ACHN (cell line): ENCODE measurements at regions not wholly inside any gene's neighbourhood (a gene's known extent, or its start where the extent isn't known, plus 50 kb on each side); places are given as distances from the start of the nearest gene placed in this dataset.

ENCODE experiments used
- DNase-seq: peaks from one replicate; pipeline ENCODE4 v3.0.0-alpha.2; 2015
- in situ Hi-C: cut with HindIII; loops from 2 replicates; pipeline ENCODE4 v1.10.0; 2017; ENCODE audit warnings: low sequenced_read_pairs, low pct_ligation_motif_present, low pct_unique_long_range_greater_than_20kb

- in situ Hi-C loops = no loop called here
- DNase-seq = no peak
These were observed 873.6 kb downstream of the LRFN5 start for GRCh38 chr14:42480255-42480654.

GRCh38 chr14:42475289-42475688 is 868.6 kb downstream of the LRFN5 start:
- no peak for DNase-seq
- in situ Hi-C loops = no loop called here

- in situ Hi-C loops = no loop called here
- no peak for DNase-seq
These were observed 863.7 kb downstream of the LRFN5 start for GRCh38 chr14:42470427-42470719.

GRCh38 chr14:42469637-42470426 is 863.2 kb downstream of the LRFN5 start:
- peak; percentile 79 for DNase-seq
- in situ Hi-C loops = no loop called here

- in situ Hi-C loops = no loop called here
- no peak for DNase-seq
These were observed 854.0 kb downstream of the LRFN5 start for GRCh38 chr14:42460673-42461072.

- no peak for DNase-seq
- in situ Hi-C loops = no loop called here
These were observed 852.6 kb downstream of the LRFN5 start for GRCh38 chr14:42459171-42459685.

GRCh38 chr14:42441615-42442014 is 834.9 kb downstream of the LRFN5 start:
- in situ Hi-C loops = no loop called here
- DNase-seq = no peak

GRCh38 chr14:42437809-42438208 is 831.1 kb downstream of the LRFN5 start:
- in situ Hi-C loops = no loop called here
- no peak for DNase-seq

GRCh38 chr14:42429401-42429800 is 822.7 kb downstream of the LRFN5 start:
- no peak for DNase-seq
- in situ Hi-C loops = no loop called here

GRCh38 chr14:42428996-42429395 is 822.3 kb downstream of the LRFN5 start:
- in situ Hi-C loops = no loop called here
- no peak for DNase-seq

- in situ Hi-C loops = no loop called here
- no peak for DNase-seq
These were observed 817.8 kb downstream of the LRFN5 start for GRCh38 chr14:42424501-42424900.

GRCh38 chr14:42421377-42422078 is 814.9 kb downstream of the LRFN5 start:
- in situ Hi-C loops = no loop called here
- no peak for DNase-seq

- in situ Hi-C loops = no loop called here
- no peak for DNase-seq
These were observed 813.4 kb downstream of the LRFN5 start for GRCh38 chr14:42420071-42420470.

GRCh38 chr14:42407153-42407552 is 800.5 kb downstream of the LRFN5 start:
- in situ Hi-C loops = no loop called here
- DNase-seq = no peak

GRCh38 chr14:42391146-42391834 is 784.6 kb downstream of the LRFN5 start:
- in situ Hi-C loops = no loop called here
- no peak for DNase-seq

- no peak for DNase-seq
- in situ Hi-C loops = no loop called here
These were observed 772.2 kb downstream of the LRFN5 start for GRCh38 chr14:42378880-42379279.

- in situ Hi-C loops = no loop called here
- no peak for DNase-seq
These were observed 771.6 kb downstream of the LRFN5 start for GRCh38 chr14:42378274-42378673.

- in situ Hi-C loops = no loop called here
- no peak for DNase-seq
These were observed 767.7 kb downstream of the LRFN5 start for GRCh38 chr14:42374332-42374731.

- DNase-seq = no peak
- in situ Hi-C loops = no loop called here
These were observed 763.4 kb downstream of the LRFN5 start for GRCh38 chr14:42370056-42370455.
